PC-9 (cell line): ENCODE measurements at regions not wholly inside any gene's neighbourhood (a gene's known extent, or its start where the extent isn't known, plus 50 kb on each side); places are given as distances from the start of the nearest gene placed in this dataset.

Source experiments
- EZH2 ChIP-seq: fragments of 200-600 bp; sonication (generic); IDR thresholded peaks from 2 replicates; pipeline ENCODE4 v1.8.0; 2017; ENCODE audit warnings: antibody characterized with exemption, low read depth
- TF ChIP-seq, protein P1 (sequence below): fragments of 200-600 bp; sonication (generic); conservative IDR thresholded peaks from 2 replicates; pipeline ENCODE4 v1.6.1; 2017; ENCODE audit warnings: mixed run types, antibody characterized with exemption, mild to moderate bottlenecking, moderate library complexity

DNA sequence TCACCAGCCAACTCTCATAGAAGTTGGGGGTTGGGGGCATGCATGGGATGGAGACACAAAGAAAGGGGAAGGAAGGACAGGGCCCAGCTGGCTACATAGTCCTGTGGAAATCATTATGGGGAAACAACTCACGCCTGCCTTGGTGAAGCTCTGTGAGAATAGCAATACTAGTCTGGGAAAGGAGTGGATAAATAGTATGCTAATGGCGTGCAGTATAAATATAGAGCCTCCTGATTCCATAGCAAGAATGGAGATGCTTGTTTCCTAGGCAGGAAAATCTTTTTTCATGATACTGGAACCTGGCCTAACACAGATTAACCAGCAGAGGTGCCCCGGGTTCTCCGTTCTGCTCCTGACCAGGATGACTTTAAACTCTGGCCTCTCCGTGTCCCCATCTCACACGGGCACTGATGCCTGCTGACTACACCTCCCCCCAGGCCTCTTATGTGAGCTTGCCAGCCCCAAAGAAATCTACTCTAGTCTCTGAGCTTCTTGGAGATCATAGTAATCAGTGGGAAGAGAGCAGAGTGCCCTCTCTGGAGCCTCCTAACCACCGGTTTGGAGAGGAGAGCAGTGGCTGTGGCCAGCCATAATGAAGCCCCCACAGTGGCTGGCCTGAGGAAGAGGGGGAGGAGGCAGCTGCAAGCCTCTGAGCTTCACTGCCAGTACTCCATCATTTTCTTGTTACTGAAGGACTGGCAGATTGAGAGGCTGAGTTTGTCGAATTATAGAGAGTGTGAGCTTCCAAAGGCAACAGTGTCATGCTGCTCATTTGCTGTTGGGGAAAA is 355.0 kb upstream of the SEMA6D start:
- TF ChIP-seq, protein P1, sequence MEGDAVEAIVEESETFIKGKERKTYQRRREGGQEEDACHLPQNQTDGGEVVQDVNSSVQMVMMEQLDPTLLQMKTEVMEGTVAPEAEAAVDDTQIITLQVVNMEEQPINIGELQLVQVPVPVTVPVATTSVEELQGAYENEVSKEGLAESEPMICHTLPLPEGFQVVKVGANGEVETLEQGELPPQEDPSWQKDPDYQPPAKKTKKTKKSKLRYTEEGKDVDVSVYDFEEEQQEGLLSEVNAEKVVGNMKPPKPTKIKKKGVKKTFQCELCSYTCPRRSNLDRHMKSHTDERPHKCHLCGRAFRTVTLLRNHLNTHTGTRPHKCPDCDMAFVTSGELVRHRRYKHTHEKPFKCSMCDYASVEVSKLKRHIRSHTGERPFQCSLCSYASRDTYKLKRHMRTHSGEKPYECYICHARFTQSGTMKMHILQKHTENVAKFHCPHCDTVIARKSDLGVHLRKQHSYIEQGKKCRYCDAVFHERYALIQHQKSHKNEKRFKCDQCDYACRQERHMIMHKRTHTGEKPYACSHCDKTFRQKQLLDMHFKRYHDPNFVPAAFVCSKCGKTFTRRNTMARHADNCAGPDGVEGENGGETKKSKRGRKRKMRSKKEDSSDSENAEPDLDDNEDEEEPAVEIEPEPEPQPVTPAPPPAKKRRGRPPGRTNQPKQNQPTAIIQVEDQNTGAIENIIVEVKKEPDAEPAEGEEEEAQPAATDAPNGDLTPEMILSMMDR, result no peak
- TF ChIP-seq EZH2, result no peak
